Testis (tissue), 2 donors: ENCODE measurements at regions not wholly inside any gene's neighbourhood (a gene's known extent, or its start where the extent isn't known, plus 50 kb on each side); places are given as distances from the start of the nearest gene placed in this dataset.
"Not testable (repeated sequence)": the region's sequence is repeated elsewhere in the genome, so short reads cannot be mapped to it uniquely, and the experiment has no call there.

Experiments
- DNase-seq: peaks from one replicate; pipeline ENCODE4 v3.0.0-alpha.2; 2019
- H3K27ac ChIP-seq, 2 donors: fragments of 200-600 bp; sonication (generic); one replicate each; pipeline ENCODE4 v1.5.1; 2019
- H3K27me3 ChIP-seq: fragments of 200-600 bp; sonication (generic); one replicate; pipeline ENCODE4 v1.5.1; 2019
- H3K36me3 ChIP-seq: fragments of 200-600 bp; sonication (generic); one replicate; pipeline ENCODE4 v1.5.1; 2017; ENCODE audit warnings: low read depth; ENCODE audit errors: missing control alignments
- H3K4me1 ChIP-seq: fragments of 200-600 bp; sonication (generic); one replicate; pipeline ENCODE4 v1.5.1; 2019
- H3K4me3 ChIP-seq, 2 donors: fragments of 200-600 bp; sonication (generic); one replicate each; pipeline ENCODE4 v1.5.1; 2017 to 2019
- H3K9me3 ChIP-seq: fragments of 200-600 bp; sonication (generic); one replicate; pipeline ENCODE4 v1.5.1; 2017
- POLR2A ChIP-seq: fragments of 450-650 bp; IDR thresholded peaks from one replicate; pipeline ENCODE4 v1.6.1; 2017; ENCODE audit warnings: antibody characterized with exemption, mild to moderate bottlenecking, moderate library complexity
- WGBS, 2 donors: methylation state at CpG; one replicate each; pipeline ENCODE4 v1.1.5; 2018; 5-methylcytosine and 5-hydroxymethylcytosine counted together
- intact Hi-C: fragments of 100-400 bp; cut with DNase I; formaldehyde crosslinking; loops from one replicate; pipeline ENCODE4 v1.15.1; 2023; ENCODE audit warnings: low total_unique reads
- TF ChIP-seq, protein P1 (sequence below), 3 experiments: fragments of 450-650 bp in 2 of 3; fragments of 200-600 bp in 1 of 3; sonication (generic) in 1 of 3; IDR thresholded peaks; one replicate each; pipeline ENCODE4 v1.5.1; 2016 to 2019; ENCODE audit warnings: antibody characterized with exemption in 3 of 3, mild to moderate bottlenecking in 2 of 3, moderate library complexity in 1 of 3

GRCh38 chrX:92260102-92260501, 480.9 kb downstream of the PCDH11X start:
- TF ChIP-seq POLR2A, result no peak
- TF ChIP-seq, protein P1, sequence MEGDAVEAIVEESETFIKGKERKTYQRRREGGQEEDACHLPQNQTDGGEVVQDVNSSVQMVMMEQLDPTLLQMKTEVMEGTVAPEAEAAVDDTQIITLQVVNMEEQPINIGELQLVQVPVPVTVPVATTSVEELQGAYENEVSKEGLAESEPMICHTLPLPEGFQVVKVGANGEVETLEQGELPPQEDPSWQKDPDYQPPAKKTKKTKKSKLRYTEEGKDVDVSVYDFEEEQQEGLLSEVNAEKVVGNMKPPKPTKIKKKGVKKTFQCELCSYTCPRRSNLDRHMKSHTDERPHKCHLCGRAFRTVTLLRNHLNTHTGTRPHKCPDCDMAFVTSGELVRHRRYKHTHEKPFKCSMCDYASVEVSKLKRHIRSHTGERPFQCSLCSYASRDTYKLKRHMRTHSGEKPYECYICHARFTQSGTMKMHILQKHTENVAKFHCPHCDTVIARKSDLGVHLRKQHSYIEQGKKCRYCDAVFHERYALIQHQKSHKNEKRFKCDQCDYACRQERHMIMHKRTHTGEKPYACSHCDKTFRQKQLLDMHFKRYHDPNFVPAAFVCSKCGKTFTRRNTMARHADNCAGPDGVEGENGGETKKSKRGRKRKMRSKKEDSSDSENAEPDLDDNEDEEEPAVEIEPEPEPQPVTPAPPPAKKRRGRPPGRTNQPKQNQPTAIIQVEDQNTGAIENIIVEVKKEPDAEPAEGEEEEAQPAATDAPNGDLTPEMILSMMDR (IDR thresholded peaks at IDR 0.05), result no peak
- no peaks in the 10 kb centered on the region for H3K4me1 ChIP-seq
- H3K27ac ChIP-seq, result no peak overlapping the region
- no peaks in the 10 kb centered on the region for H3K27me3 ChIP-seq
- no peaks in the 10 kb centered on the region for H3K36me3 ChIP-seq
- no peaks in the 10 kb centered on the region for H3K9me3 ChIP-seq
- WGBS, 2 donors, result 82 to 84% methylated on average over 6 to 7 of the region's 7 CpGs
- intact Hi-C loops, result no loop called here
- no peak overlapping the region for H3K4me3 ChIP-seq
- no peak for DNase-seq

GRCh38 chrX:92270936-92271855, 492.0 kb downstream of the PCDH11X start:
- no peaks in the 10 kb centered on the region for H3K27me3 ChIP-seq
- H3K4me1 ChIP-seq, result no peaks in the 10 kb centered on the region
- H3K36me3 ChIP-seq, result no peaks in the 10 kb centered on the region
- WGBS, 2 donors, result 48 to 52% methylated on average over 7 of the region's 7 CpGs
- no peak overlapping the region for H3K4me3 ChIP-seq
- TF ChIP-seq, protein P1 (IDR thresholded peaks at IDR 0.05), result no peak
- no peak for TF ChIP-seq POLR2A
- intact Hi-C loops, result no loop called here
- no peak for DNase-seq
- H3K27ac ChIP-seq, result no peak overlapping the region
- H3K9me3 ChIP-seq, result no peaks in the 10 kb centered on the region

DNA sequence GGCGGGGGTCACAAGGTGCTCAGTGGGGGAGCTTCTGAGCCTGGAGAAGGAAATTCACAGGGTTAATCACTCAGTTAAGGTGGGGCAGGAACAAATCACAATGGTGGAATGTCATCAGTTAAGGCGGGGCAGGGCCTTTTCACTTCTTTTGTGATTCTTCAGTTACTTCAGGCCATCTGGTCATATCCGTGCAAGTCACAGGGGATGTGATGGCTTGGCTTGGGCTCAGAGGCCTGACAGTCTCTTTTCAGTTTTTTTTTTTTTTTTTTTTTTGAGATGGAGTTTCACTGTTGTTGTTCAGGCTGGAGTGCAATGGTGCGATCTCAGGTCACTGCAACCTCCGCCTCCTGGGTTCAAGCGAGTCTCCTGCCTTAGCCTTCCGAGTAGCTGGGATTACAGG, 499.4 kb downstream of the PCDH11X start:
- H3K27me3 ChIP-seq, H3K9me3 ChIP-seq, intact Hi-C loops, H3K36me3 ChIP-seq, H3K4me3 ChIP-seq, H3K27ac ChIP-seq, DNase-seq, H3K4me1 ChIP-seq: not testable (repeated sequence)
- 75 to 96% methylated on average over 6 to 7 of the region's 7 CpGs for WGBS, 2 donors

- H3K4me1 ChIP-seq, intact Hi-C loops, H3K9me3 ChIP-seq, H3K27ac ChIP-seq, H3K4me3 ChIP-seq, DNase-seq, H3K36me3 ChIP-seq, H3K27me3 ChIP-seq: not testable (repeated sequence)
- 93 to 100% methylated on average over 2 of the region's 2 CpGs for WGBS, 2 donors
Observed at GRCh38 chrX:92280347-92280746, 501.2 kb downstream of the PCDH11X start.

DNA sequence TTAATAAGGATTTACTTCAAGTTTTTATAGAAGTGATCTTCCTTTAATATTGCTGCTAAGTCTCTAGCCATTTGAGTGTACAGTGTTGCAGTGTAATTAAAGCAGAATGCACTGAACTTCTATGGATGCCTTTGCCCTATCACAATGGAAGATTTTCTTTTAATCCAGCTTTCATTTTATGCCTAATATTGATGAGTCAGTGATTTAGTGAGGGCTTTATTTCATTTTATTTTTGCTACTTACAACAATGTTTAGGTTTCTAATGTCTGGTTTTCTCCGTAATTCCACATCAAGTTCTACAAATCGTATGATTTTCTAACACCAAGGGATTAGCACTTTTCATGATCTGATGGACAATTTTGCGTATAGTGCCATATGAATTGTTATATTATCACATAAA, 504.1 kb downstream of the PCDH11X start:
- no peaks in the 10 kb centered on the region for H3K4me1 ChIP-seq
- H3K27me3 ChIP-seq, result no peaks in the 10 kb centered on the region
- no peaks in the 10 kb centered on the region for H3K9me3 ChIP-seq
- no peak overlapping the region for H3K4me3 ChIP-seq
- no peak for DNase-seq
- no peaks in the 10 kb centered on the region for H3K36me3 ChIP-seq
- 94 to 95% methylated on average over 3 of the region's 3 CpGs for WGBS, 2 donors
- no peak overlapping the region for H3K27ac ChIP-seq
- intact Hi-C loops, result no loop called here
- TF ChIP-seq, protein P1 (IDR thresholded peaks at IDR 0.05), result no peak
- TF ChIP-seq POLR2A, result no peak

- intact Hi-C loops, DNase-seq, H3K27ac ChIP-seq, H3K9me3 ChIP-seq, H3K4me3 ChIP-seq, H3K36me3 ChIP-seq, H3K27me3 ChIP-seq, H3K4me1 ChIP-seq: not testable (repeated sequence)
- WGBS, 2 donors, result 86 to 94% methylated on average over 3 of the region's 3 CpGs
Observed at GRCh38 chrX:92298067-92298466, 518.9 kb downstream of the PCDH11X start.

GRCh38 chrX:92333194-92333593, 554.0 kb downstream of the PCDH11X start:
- WGBS, 2 donors, result 85 to 87% methylated on average over 4 to 5 of the region's 5 CpGs
- not testable (repeated sequence) for H3K4me1 ChIP-seq, DNase-seq

GRCh38 chrX:92351065-92351464, 571.9 kb downstream of the PCDH11X start:
- intact Hi-C loops, H3K27me3 ChIP-seq, H3K4me3 ChIP-seq, H3K36me3 ChIP-seq, H3K4me1 ChIP-seq, H3K9me3 ChIP-seq, H3K27ac ChIP-seq, DNase-seq: not testable (repeated sequence)
- WGBS, 2 donors, result 91 to 93% methylated on average over 6 of the region's 6 CpGs

More at GRCh38 chrX:92333194-92333593, 554.0 kb downstream of the PCDH11X start:
- H3K27ac ChIP-seq, H3K9me3 ChIP-seq, H3K27me3 ChIP-seq, intact Hi-C loops, H3K4me3 ChIP-seq, H3K36me3 ChIP-seq: not testable (repeated sequence)
